NCI-H2227 (cell line): ENCODE measurements at regions not wholly inside any gene's neighbourhood (a gene's known extent, or its start where the extent isn't known, plus 50 kb on each side); places are given as distances from the start of the nearest gene placed in this dataset.

Experiments used
- DNase-seq: peaks from one replicate; lab custom pipeline; 2025; ENCODE audit not compliant: unreplicated experiment; lab: John Stamatoyannopoulos, UW

DNA sequence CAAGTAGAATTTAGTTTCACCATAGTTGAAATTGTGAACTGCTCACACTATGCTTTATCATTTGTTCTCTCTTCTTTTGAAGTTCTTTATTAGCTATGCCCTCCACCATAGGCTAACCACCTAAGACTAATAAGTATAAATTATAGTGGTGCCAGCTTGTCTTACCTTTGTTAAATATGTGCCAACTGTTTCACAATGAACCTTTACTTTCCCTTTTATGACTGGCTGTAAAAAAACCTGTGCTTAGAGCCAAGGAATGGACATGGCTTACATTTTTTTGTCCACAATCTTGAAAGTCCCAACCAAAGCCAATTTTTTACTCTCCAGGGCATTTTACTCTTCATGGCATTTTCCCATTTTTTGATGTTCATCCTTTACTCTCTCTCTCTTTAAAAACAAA lies 123.5 kb upstream of the LEF1 start:
- DNase-seq, result no peak

DNA sequence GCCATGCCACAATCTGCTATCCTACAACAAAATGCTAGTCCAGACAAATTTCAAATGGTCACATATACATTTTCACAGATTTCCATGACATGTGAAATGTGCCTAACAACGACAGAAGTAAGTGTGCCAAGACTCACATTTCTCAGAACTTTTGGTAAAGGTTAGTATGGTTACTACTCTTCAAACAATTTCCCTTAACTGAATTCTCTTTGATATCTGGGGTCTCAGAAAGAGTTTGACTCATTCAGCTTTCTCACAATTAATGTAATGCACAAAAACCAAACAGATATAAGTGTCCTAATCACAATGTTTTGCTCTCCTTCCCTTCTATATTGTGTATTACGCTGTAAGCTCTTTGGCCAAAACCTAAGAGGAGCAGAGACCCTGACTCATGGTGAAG lies 122.4 kb upstream of the LEF1 start:
- DNase-seq, result no peak

DNA sequence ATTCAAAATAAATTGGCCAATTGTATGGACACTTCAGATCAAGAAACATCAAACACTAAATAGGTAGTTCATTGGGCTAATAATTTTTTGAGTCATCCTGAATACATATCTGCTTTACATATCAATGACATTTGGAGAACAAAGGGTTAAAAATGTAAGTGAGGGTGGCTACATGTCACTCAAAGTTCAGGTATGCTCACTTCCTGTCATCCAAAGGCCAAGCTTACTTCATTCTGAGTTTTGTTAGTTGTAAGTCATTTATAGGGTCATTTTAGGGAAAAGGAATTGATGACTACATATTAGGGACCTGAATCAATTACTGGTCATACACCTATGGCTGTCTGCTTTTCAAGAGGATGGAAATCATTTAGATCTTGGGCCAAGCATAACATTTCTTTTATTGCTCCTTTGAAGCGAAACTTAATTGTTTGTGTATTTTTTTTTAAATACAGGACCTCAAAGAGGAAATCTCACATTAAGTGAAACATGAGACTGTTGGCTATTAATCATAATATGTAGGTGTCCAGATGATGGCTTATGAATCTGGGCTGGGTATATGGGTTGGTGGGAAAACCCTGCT lies 119.2 kb upstream of the LEF1 start:
- no peak for DNase-seq

DNA sequence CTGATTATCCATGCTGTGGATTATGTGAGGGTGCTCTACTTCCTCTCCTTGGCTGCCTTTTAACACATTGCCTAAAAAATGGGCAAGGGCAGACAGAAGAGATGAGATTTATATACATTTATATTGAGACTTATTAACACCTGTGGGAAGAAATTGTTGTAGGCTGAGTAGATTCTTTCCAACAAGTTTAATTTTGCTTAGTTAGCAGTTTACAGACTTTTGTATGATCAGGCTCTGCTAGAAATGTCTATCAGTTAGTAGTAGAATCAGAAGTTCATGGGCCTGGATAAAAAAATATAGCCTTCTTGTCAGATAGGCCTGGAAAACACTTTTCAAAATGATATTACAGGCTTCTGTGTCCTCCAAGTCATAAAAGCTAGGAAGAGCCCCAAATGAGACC lies 111.3 kb upstream of the LEF1 start:
- no peak for DNase-seq

DNA sequence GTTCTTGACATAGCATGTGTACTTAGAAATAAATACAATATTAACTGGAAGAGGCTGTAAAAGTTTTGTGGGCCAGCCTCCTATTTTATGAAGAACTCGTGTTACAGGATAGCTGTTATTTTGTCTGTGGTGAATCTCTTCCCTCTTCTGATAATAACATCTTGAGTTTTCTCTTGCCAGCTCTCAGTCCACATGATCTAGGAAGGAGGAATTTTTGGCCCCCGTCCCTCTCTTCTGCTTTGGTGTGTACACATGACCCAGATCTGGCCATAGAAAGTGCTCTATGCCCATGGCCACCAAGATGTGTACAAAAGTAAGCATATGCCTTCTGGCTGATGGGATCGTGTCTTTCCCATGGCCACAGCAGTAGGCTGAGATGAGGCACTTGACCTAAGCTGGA lies 108.0 kb upstream of the LEF1 start:
- no peak for DNase-seq

DNA sequence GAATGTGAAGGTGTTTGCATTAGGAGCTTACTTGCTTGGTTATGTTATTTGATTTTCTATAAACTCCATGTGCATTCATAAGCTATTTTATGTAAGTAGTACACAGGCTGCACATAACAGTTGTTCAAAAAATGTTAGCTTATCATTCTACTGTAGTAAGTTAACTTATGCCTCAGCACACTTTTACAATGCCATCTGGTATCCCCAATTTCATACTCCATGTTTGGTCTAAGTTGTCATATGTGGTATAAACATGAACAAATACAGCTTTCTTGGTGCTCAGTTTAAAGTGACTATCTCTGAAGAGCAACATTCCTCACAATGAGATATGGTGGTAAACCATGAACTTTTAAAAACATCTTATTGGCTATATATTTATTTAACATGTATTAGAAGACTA lies 104.3 kb upstream of the LEF1 start:
- DNase-seq, result no peak

DNA sequence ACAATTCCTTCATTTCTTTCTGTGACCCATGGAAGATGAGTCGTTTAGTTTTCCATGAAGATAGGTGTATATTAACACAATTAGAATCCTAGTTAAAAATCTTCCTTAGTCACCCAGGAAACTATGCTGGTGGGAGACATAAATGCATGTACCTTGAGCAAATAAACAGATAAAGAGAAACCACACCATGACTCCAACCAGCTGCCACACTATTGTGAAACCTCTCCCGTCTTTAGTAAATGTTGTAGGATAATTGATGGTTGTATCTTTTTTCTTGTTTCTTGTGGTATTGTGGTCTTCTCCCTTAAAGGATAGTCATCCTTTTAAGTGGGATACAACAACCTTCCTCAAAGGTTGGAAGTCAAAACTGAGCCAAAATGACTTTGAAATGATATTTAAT lies 103.8 kb upstream of the LEF1 start:
- no peak for DNase-seq

DNA sequence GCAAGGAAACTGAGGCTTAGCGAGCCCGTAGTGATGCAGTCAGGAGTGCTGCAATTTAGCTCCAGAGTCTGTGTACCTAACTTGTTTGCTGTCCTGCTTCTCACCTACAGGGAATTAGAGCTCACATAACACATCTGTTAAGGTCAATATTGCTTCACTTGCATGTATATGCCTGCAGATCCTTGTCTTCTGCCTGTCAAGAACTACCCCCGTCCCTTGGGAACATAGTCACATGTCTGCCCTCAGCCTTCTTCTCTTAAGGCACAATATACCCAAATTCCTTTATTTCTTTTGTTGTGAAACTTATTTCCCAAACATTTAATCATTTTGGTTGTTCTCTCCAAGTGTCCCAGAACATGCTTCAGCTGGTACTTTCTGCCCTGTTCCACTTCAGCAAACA lies 103.3 kb upstream of the LEF1 start:
- DNase-seq, result no peak

DNA sequence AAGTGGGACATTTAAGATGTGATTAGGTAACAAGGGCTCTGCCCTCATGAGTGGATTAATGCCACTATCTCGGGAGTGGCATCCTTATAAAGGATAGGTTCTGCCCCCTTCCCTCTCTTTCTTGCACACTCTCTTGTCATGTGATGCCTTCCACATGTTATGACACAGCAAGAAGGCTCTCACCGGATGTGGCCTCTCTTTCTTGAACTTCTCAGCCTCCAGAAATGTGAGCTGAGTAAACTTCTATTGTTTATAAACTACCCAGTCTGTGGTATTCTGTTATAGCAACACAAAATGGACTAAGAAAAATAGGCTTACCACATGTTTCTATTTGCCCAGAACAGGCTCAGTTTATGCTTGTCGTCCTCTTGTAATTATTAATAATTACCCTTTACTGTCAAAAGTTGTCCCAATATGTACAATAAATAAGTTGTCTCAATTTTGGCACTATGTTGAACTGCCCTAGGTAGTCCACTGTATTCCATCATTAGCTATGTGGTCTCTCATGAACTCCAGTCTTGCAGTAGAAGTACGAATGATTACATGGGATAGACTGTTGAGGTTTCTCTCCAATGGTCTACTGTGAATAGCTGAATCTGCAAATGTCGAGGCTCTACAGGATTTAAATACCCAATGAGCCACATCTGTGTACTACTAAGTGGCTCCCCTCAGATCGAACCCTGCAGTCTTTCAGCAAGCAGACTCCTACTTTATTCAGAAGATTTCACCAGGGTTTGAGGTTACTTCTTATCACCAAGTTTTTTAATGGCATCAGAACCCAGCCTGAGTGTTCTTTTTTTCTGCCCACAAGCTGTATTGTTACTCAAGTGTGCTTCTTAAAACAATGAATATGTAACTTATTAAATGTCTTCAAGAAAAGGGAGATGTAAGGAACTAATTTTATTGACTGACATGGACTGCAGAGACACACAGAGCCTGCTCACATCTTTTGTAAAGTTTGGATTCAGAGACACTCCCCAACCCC lies 102.0 kb upstream of the LEF1 start:
- no peak for DNase-seq

DNA sequence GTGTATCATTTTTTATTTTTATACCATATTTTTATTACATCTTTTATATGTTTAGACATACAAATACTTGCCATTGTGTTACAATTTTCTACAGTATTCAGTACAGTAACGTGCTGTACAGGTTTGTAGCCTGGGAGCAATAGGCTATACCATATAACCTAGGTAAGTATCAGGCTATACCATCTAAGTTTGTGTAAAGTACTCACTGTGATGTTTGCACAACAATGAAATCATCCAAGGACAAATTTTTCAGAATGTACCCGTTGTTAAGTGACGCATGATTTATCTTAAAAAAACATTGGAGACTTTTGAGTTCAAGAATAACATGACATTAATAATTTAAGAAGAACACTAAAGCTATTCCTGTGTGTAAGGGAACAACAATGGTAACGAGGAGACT lies 96.0 kb upstream of the LEF1 start:
- no peak for DNase-seq

DNA sequence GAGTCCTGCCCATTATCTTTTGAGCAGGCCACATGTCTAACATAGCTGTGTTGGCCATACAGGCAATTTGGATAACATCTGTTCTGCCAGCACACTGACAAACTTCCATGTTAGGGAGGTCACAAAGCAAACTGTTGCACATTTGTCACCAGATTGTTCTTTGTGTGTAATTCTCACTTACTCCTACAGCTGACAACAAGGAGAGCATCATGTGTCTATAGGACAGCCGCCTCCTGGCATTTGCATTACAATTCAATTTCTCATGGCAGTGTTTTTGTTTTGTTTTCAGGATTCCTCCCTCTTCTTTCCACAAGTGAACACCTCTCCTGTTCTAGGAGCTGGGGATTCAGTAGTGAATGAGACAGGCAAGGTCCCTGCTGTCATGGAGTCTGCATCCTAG lies 94.3 kb upstream of the LEF1 start:
- no peak for DNase-seq

DNA sequence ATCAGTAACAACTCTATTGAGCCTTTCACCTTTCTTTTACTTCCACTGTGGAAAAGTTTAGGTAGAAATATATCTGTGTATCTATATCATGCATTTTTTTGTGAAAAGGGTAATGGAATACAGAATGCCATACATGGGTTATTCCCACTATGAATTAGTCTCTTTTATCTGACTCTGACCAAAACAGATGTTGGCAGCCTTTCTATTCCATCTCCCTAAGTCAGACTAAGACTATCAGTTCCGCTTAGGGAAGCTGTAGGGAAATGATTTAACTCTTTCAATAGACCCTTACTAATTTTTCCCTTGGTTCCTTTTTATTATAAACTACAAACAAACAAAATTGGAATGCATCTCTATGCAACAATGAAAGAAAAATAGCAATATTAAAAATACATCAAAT lies 92.3 kb upstream of the LEF1 start:
- no peak for DNase-seq

DNA sequence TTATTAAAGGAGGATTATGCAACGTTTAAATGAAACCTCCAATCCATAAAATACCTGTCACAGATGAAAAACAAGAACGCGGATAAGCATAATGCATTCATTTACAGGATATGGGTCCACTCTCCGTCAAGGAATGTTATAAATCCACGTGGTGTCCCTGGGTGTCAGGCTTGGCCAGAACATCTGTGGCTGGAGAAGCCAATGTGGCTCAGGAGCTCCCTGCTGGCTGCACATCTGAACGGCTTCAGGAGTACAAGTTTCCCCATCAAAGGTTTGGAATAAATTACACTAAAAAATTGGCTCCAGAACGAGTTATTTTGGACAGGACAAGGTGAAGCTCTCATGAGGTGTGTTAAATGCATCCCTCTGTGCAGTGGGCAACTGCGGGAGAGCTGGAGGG lies 87.8 kb upstream of the LEF1 start:
- no peak for DNase-seq

DNA sequence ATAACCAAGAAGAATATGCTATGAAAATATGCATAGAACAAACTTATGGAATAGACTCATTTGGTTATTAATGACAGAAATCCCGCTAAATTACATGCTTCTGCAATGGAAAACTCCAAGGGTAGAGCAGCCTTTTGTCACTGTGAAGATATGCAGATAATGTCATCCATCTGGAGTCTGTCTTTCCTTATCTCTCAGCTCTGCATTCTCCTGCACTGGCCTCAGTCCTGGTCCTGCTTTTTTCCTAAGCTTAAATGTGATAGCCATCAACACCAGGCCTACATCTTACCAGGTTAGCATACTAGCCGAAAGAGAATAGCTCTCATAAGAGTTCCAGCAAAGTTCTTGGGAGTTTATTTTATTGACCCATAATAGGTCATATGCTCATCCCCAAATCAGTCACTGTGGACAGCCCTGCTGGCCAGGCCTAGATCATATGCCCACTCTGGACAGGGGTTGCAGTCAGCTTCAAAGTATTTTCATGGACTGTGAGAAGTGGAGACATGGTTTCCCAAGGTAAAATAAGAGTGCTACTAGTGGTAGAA lies 86.5 kb upstream of the LEF1 start:
- DNase-seq, result no peak

DNA sequence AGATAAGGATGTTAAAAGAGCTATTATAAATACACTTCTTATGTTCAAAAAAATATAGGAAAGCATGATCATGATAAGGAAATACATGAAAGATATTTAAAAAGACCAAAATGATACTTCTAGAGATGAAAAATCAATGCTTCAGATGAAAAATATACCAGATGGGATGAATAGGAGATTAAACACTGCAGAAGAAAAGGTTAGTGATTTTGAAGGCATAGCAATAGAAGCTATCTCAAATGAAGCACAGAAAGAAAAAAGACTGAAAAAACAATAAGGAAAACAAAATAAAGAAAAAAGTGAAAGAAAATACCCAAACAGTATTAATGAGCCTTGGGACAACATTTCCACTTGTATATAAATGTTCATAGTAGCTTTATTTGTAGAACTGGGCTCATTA lies 80.7 kb upstream of the LEF1 start:
- DNase-seq, result no peak

DNA sequence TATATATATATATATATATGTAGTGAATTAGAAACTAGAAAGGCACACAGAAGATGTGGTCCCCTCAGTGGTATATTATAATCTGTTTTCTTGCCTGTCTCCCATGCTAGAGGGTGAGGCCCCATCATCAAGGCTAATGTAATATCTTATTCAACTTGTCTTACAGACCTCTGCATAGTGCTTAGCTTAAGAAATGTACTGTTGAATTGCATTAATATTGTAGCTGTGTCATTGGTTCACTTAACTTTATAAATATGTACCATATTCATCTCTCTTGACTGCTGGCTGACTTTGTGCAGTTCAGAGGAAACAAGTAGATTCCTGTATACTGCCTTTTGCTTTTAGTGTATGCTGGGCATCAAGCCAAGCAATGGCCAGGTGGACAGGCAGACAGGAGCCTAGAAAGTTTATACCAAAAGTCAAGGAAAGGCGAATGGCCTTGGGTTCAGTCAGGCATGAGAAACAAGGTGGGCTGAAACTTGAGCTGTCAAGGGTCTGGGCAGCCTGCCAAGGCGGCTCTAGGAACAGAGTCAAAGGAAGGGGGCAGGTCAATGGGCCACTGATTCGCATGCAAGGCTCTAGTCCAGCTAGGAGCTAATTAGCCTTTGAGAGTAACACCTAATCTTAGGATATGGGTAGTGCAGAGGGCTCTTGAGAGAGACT lies 78.8 kb upstream of the LEF1 start:
- DNase-seq, result peak; percentile 43

DNA sequence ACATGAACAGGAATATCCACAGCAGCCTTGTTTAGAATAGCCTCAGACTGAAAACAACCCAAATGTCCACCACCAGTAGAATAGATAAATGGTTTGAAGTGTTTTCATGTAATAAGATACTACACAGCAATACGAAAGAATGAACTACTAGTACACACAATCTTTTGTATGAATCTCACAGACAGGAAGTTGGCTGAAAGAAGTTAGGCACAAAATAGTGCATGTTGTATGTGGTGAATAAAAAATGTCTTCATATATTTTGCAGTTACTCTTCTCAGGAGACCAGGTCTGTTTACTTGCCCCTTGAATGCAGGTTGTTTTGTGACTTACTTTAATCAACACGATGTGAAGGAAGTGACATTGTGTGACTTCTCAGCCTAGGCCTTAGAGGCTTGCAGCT lies 75.9 kb upstream of the LEF1 start:
- no peak for DNase-seq

DNA sequence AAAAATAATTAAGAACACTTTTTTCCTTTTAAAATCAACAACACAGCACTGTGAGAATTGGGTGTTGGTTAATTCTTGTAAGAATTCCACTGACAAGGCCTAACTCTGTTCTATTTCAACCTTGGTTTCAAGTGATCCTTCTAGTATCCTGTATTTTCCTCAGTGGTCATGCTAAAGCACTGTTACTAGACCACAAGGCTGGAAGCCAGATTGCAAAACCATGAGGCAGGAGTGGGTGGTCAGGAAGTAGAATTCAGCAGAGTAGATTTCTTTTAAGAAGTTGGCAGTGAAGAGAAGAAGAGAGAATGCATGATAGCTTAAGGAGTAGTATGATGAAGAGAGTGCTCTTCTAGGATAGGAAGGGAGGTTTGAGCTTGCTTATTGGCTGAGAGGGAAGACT lies 71.6 kb upstream of the LEF1 start:
- DNase-seq, result no peak

DNA sequence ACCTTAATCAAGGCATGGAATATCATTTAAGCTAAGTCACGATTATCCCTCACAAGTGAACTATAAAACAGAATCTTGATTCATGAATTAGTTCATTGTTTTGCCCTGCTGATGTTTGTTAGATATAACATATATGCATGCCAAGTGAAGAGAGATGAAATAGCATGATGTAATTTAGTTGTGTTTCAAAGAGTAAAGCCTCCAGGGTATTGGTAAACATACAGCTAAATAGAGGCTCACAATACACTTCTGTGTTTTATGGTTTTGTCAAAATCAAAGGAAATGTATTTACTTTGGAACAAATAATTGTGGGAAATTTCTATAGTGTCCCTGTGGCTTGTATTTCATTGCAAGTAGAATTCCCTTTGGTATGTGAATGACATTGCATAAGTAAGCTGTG lies 69.0 kb upstream of the LEF1 start:
- no peak for DNase-seq

DNA sequence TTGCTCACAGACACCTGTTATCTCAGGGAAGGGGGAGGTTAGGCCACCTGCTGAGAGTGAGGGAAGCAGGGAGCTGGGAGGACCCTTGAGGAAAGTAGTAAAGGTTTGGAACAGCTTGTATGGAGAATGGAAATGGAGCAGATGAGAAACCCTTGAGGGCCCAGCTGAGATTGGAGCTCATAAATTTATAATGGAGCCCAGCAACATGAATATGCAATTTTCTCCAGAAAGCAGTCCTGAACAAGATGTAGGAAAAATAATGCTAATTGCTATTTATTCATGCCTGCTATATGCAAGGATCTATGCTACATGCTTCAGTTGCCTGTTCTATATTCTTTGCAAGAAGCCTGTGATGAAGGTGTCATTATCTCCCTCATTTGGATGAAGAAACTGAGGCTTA lies 67.5 kb upstream of the LEF1 start:
- DNase-seq, result no peak

DNA sequence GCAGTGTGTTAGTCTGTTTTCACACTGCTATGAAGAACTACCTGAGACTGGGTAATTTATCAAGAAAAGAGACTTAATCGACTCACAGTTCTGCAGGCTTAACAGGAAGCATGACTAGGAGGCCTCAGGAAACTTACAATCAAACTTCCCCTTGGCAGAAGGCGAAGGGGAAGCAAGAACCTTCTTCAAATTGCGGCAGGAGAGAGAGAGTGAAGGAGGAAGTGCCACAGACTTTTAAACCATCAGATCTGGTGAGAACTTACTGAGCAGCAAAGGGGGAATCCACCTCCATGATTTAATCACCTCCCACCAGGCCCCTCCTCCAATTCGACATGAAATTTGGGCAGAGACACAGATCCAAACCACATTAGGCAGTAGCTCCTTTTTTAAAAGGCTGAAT lies 59.2 kb upstream of the LEF1 start:
- DNase-seq, result no peak

DNA sequence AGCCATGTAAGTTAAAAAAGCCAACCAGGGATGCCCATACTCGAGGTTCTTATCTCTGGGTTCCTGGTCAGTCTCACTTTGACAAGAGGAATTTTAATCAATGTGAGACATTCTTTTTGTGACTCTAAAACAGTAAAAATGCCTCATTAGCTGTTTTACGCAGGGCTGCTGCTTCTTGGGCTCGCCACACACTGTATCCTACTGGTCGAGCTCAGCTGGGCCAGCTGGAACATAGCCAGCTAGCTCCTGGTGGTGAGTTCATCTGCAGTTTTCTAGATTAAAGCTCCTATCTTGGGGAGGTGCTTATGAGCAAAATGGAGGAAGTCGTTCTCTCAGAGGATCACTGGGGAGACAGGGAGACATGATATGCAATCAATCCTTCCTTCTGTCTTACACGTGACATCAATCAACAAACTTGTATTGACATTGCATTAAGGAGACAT lies 55.9 kb upstream of the LEF1 start:
- no peak for DNase-seq
